K562 (cell line): ENCODE measurements at regions not wholly inside any gene's neighbourhood (a gene's known extent, or its start where the extent isn't known, plus 50 kb on each side); places are given as distances from the start of the nearest gene placed in this dataset.

ENCODE experiments used
- ATAC-seq: fragments of 200-7000 bp; cut with Tn5 transposase; 3 replicates; pipeline ENCODE4 v1.9.1; 2020; ENCODE audit warnings: moderate library complexity
- BruUV-seq: library from RNA; stranded (reverse); fragments of 400-500 nt; replicated peaks from 2 replicates; lab custom pipeline; 2021; lab: Mats Ljungman, UMichigan
- CTCF ChIA-PET: fragments of 300-600 bp; formaldehyde crosslinking; extraction: SDS; loops from one replicate; lab custom pipeline; 2021; ENCODE audit warnings: low intra/inter-chr PET ratio; lab: Yijun Ruan, JAX
- POLR2A ChIA-PET: fragments of 300-600, 350-650 bp; sonication (Branson Sonifier 250); formaldehyde crosslinking; extraction: SDS; loops from one replicate; lab custom pipeline; 2021; ENCODE audit warnings: antibody characterized with exemption, inconsistent platforms; lab: Yijun Ruan, JAX
- DNase-seq, 4 experiments: peaks; one replicate each; pipeline versions ENCODE4 v3.0.0 to v3.0.0-alpha.2; 2011 to 2018; ENCODE audit warnings: low spot score in 3 of 4, mixed read lengths in 3 of 4; ENCODE audit errors: extremely low read depth in 1 of 4
- FAIRE-seq: peaks from 2 replicates; lab custom pipeline; 2011; peaks lifted over from hg19 to GRCh38; lab: Jason Lieb, UNC
- H2AFZ ChIP-seq: 2 replicates; pipeline ENCODE4 v1.6.0; 2011; ENCODE audit warnings: low read depth, low read length, control low read depth, inconsistent platforms
- H3K27ac ChIP-seq: fragments of 200-600 bp; 3 replicates; pipeline ENCODE4 v1.8.0; 2011; ENCODE audit warnings: low read depth, mild to moderate bottlenecking, control low read depth, inconsistent platforms, low read length, moderate library complexity, mixed read lengths; ENCODE audit errors: extremely low read depth
- H3K27me3 ChIP-seq, 2 experiments: fragments of 300-600 bp in 1 of 2; 2 replicates in 1 of 2; 3 replicates in 1 of 2; pipeline versions ENCODE4 v1.6.0 to v1.8.0; 2011; ENCODE audit warnings: inconsistent platforms in 2 of 2, low read length in 2 of 2, mild to moderate bottlenecking in 1 of 2, mixed read lengths in 1 of 2, moderate library complexity in 1 of 2; ENCODE audit not compliant: control insufficient read depth in 2 of 2, insufficient read depth in 2 of 2
- H3K36me3 ChIP-seq: fragments of 300-600 bp; 3 replicates; pipeline ENCODE4 v1.8.0; 2011; ENCODE audit warnings: mild to moderate bottlenecking, low read length, inconsistent platforms; ENCODE audit not compliant: control insufficient read depth, insufficient read depth
- H3K4me1 ChIP-seq, 2 experiments: fragments of 200-600 bp in 1 of 2; replicated peaks in 1 of 2; 2 replicates in 1 of 2; 3 replicates in 1 of 2; pipeline versions ENCODE4 v1.5.1 to v1.8.0; 2011; ENCODE audit warnings: inconsistent platforms in 2 of 2, low read length in 2 of 2, mild to moderate bottlenecking in 1 of 2, mixed read lengths in 1 of 2, moderate library complexity in 1 of 2; ENCODE audit not compliant: control insufficient read depth in 2 of 2, insufficient read depth in 2 of 2
- H3K4me2 ChIP-seq: 2 replicates; pipeline ENCODE4 v1.6.1; 2011; ENCODE audit warnings: low read length, control low read depth, inconsistent platforms, mixed read lengths; ENCODE audit not compliant: insufficient read depth
- H3K4me3 ChIP-seq: fragments of 200-600 bp; sonication (generic), shearing (Covaris generic); 2 replicates; pipeline ENCODE4 v1.5.1; 2016; ENCODE audit warnings: control low read depth, inconsistent platforms
- H3K79me2 ChIP-seq: fragments of 200-600 bp; 3 replicates; pipeline ENCODE4 v1.8.0; 2011; ENCODE audit warnings: low read length, inconsistent platforms; ENCODE audit not compliant: control insufficient read depth, insufficient read depth
- H3K9ac ChIP-seq, 2 experiments: 2 replicates each; pipeline versions ENCODE4 v1.6.0 to v1.6.1; 2011; ENCODE audit warnings: low read depth in 2 of 2, low read length in 2 of 2, control low read depth in 1 of 2, inconsistent platforms in 1 of 2, mild to moderate bottlenecking in 1 of 2, mixed read lengths in 1 of 2; ENCODE audit not compliant: insufficient read depth in 1 of 2
- H3K9me1 ChIP-seq: one replicate; pipeline ENCODE4 v1.6.0; 2011; ENCODE audit warnings: inconsistent platforms, mild to moderate bottlenecking, low read length, moderate library complexity; ENCODE audit not compliant: control insufficient read depth, insufficient read depth
- H3K9me3 ChIP-seq: replicated peaks from 2 replicates; pipeline ENCODE4 v1.5.1; 2011; ENCODE audit warnings: low read depth, low read length, inconsistent platforms; ENCODE audit not compliant: control insufficient read depth, insufficient read depth
- H4K20me1 ChIP-seq: replicated peaks from 2 replicates; pipeline ENCODE4 v1.6.1; 2011; ENCODE audit warnings: low read length, inconsistent platforms, mixed read lengths; ENCODE audit not compliant: control insufficient read depth, insufficient read depth
- BRF1 ChIP-seq: IDR thresholded peaks from 3 replicates; pipeline ENCODE4 v1.6.1; 2011; ENCODE audit warnings: borderline replicate concordance, mild to moderate bottlenecking; ENCODE audit not compliant: insufficient read length; ENCODE audit errors: extremely low read depth
- CEBPG ChIP-seq, 3 experiments: fragments of 200-800 bp in 1 of 3; sonication (Bioruptor generic) in 1 of 3; sonication (generic) in 1 of 3; formaldehyde crosslinking in 1 of 3; IDR thresholded peaks in 2 of 3; conservative IDR thresholded peaks in 1 of 3; 2 replicates each; pipeline versions ENCODE4 v1.6.1 to v1.8.0; 2016 to 2022; ENCODE audit warnings: missing compliant biosample characterization in 2 of 3, missing genetic modification characterization in 2 of 3, mild to moderate bottlenecking in 1 of 3, missing genetic modification reagents in 1 of 3
- KAT8 ChIP-seq: fragments of 450-650 bp; IDR thresholded peaks from 2 replicates; pipeline ENCODE4 v1.6.1; 2016; ENCODE audit warnings: low read depth, mild to moderate bottlenecking
- SMAD2 ChIP-seq: fragments of 150-350 bp; IDR thresholded peaks from 2 replicates; pipeline ENCODE4 v1.6.1; 2014; ENCODE audit warnings: low read depth, mild to moderate bottlenecking, low read length
- XRCC3 ChIP-seq: fragments of 450-650 bp; IDR thresholded peaks from 2 replicates; pipeline ENCODE4 v1.6.1; 2017; ENCODE audit warnings: mild to moderate bottlenecking, moderate library complexity
- ZNF551 ChIP-seq: fragments of 250-450 bp; sonication (Bioruptor Pico); IDR thresholded peaks from 2 replicates; pipeline ENCODE4 v1.5.0; 2021; ENCODE audit warnings: mild to moderate bottlenecking, moderate library complexity
- WGBS: fragments of 100-300 bp; shearing (Covaris generic); methylation state at CpG from one replicate; pipeline ENCODE4 v1.1.6; 2016; ENCODE audit warnings: low coverage, mixed read lengths; ENCODE audit not compliant: insufficient coverage; ENCODE audit errors: missing lambda C conversion rate; 5-methylcytosine and 5-hydroxymethylcytosine counted together
- in situ Hi-C: fragments of 300-500 bp; cut with MboI; formaldehyde crosslinking; loops from 4 replicates; pipeline ENCODE4 v1.15.0; 2018; ENCODE audit warnings: inconsistent platforms, mixed read lengths
- intact Hi-C: fragments of 100-400 bp; cut with micrococcal nuclease; formaldehyde crosslinking; loops from 2 replicates; pipeline ENCODE4 v1.14.2; 2022
- TF ChIP-seq, protein P1 (sequence below): IDR thresholded peaks from 2 replicates; pipeline ENCODE4 v1.6.1; 2011; ENCODE audit not compliant: insufficient read length; ENCODE audit errors: extremely low read depth

DNA sequence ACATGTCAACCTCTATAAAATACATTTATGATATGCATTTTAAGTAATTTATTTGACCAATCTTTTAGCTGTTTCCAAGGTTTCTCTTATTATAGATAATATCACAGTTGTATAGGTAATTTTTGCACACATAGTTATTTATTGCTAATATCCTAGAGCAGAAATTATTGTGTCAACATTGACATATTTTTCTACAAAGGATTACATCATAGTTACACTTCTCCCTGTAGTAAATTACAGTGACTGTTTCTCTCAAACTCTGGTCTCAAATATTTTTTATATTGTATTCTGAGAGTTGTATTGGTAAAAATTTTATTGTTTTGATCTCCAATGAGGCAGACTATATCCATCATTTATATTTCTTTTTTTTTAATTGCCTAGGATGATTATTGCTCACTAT is 714.4 kb upstream of the CDH6 start:
- TF ChIP-seq XRCC3 (no peak), CEBPG (CRISPR knock-in tag; IDR thresholded peaks at IDR 0.05) (no peak), CEBPG (tag; conservative IDR thresholded peaks at IDR 0.05 in 1 of 2, IDR thresholded peaks at IDR 0.05 in 1 of 2) (0 out of 4 replicates have a peak, but pooled peaks have one; percentile 10 to 16)
- TF ChIP-seq, protein P1, sequence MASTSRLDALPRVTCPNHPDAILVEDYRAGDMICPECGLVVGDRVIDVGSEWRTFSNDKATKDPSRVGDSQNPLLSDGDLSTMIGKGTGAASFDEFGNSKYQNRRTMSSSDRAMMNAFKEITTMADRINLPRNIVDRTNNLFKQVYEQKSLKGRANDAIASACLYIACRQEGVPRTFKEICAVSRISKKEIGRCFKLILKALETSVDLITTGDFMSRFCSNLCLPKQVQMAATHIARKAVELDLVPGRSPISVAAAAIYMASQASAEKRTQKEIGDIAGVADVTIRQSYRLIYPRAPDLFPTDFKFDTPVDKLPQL = no peak
- ATAC-seq (no peak), FAIRE-seq (no peak), DNase-seq (no peak)
- no peaks in the 10 kb centered on the region for H3K79me2 ChIP-seq
- no peak overlapping the region for H2AFZ ChIP-seq
- no peak overlapping the region for H3K4me3 ChIP-seq
- no peaks in the 10 kb centered on the region for H3K27me3 ChIP-seq
- no peak overlapping the region for H3K4me2 ChIP-seq
- CTCF ChIA-PET = no interaction called here
- no peaks in the 10 kb centered on the region for H3K9me1 ChIP-seq
- peaks cover 2% of the 10 kb centered on the region; the same call in 1 of the 2 replicates for H3K9me3 ChIP-seq
- in situ Hi-C loops (no loop called here), intact Hi-C loops (no loop called here)
- no peaks in the 10 kb centered on the region for H4K20me1 ChIP-seq
- no peaks in the 10 kb centered on the region for H3K4me1 ChIP-seq
- no peaks in the 10 kb centered on the region for H3K36me3 ChIP-seq
- no TSS peak for BruUV-seq
- POLR2A ChIA-PET = no interaction called here
- no peak overlapping the region for H3K27ac ChIP-seq
- H3K9ac ChIP-seq = no peak overlapping the region

DNA sequence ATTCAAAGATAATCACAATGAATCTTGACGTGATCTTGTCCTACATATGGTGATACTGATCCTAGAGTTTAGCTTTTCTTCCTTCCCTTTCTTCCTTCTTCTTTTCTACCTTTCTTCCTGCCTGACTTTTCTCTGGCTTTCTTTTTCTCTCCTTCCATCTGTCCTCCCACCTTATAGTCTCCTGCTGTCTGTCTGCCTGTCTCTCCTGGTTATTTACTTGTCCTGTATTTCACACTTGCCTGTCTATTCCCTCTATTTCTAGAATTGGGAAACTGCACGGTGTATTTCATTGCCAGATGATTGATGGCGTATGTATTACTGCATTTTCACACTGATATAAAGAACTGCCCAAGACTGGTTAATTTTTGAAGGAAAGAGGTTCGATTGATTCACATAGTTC is 718.1 kb upstream of the CDH6 start:
- no peaks in the 10 kb centered on the region for H3K4me1 ChIP-seq
- WGBS = 2% methylated on average over 4 of the region's 4 CpGs
- H3K27me3 ChIP-seq = no peaks in the 10 kb centered on the region
- no peaks in the 10 kb centered on the region for H3K9me1 ChIP-seq
- no peaks in the 10 kb centered on the region for H3K36me3 ChIP-seq
- no peak overlapping the region for H3K9ac ChIP-seq
- no peak overlapping the region for H2AFZ ChIP-seq
- ChIA-PET POLR2A (no interaction called here), CTCF (no interaction called here)
- in situ Hi-C loops = no loop called here
- no TSS peak for BruUV-seq
- no peaks in the 10 kb centered on the region for H4K20me1 ChIP-seq
- DNase-seq (no peak), ATAC-seq (no peak), FAIRE-seq (no peak)
- intact Hi-C loops = no loop called here
- H3K27ac ChIP-seq = no peak overlapping the region
- H3K4me3 ChIP-seq = no peak overlapping the region
- H3K79me2 ChIP-seq = no peaks in the 10 kb centered on the region
- no peak overlapping the region for H3K4me2 ChIP-seq
- TF ChIP-seq BRF1 = no peak
- TF ChIP-seq SMAD2 = no peak
- TF ChIP-seq ZNF551 = no peak
- no peak for TF ChIP-seq KAT8
- peaks cover 2% of the 10 kb centered on the region; the same call in 1 of the 2 replicates for H3K9me3 ChIP-seq
